K562 (cell line): ENCODE measurements at regions not wholly inside any gene's neighbourhood (a gene's known extent, or its start where the extent isn't known, plus 50 kb on each side); places are given as distances from the start of the nearest gene placed in this dataset.

Experiments
- BRF2 ChIP-seq: IDR thresholded peaks from 3 replicates; pipeline ENCODE4 v1.6.1; 2011; ENCODE audit warnings: borderline replicate concordance, mild to moderate bottlenecking; ENCODE audit not compliant: insufficient read length, insufficient read depth
- CGGBP1 ChIP-seq: fragments of 250-450 bp; sonication (Bioruptor Pico); IDR thresholded peaks from 2 replicates; pipeline ENCODE4 v1.9.0; 2021; ENCODE audit warnings: mild to moderate bottlenecking
- COPS2 ChIP-seq: fragments of 450-650 bp; conservative IDR thresholded peaks from 2 replicates; pipeline ENCODE4 v1.6.1; 2016; ENCODE audit warnings: mild to moderate bottlenecking, moderate library complexity
- DEAF1 ChIP-seq: fragments of 450-650 bp; formaldehyde crosslinking; IDR thresholded peaks from 2 replicates; pipeline ENCODE4 v1.4.0; 2020; ENCODE audit warnings: mild to moderate bottlenecking, moderate library complexity
- ELK3 ChIP-seq: fragments of 450-650 bp; formaldehyde crosslinking; IDR thresholded peaks from 2 replicates; pipeline ENCODE4 v1.4.0; 2020; ENCODE audit warnings: mild to moderate bottlenecking
- HMG20B ChIP-seq: fragments of 250-450 bp; sonication (Bioruptor Pico); IDR thresholded peaks from 2 replicates; pipeline ENCODE4 v1.5.0; 2021; ENCODE audit warnings: mild to moderate bottlenecking
- ID3 ChIP-seq, 2 experiments: fragments of 250-450 bp in 1 of 2; fragments of 450-650 bp in 1 of 2; sonication (Bioruptor Pico) in 1 of 2; IDR thresholded peaks; 2 replicates each; pipeline versions ENCODE4 v1.6.1 to v1.8.0; 2016 to 2021; ENCODE audit warnings: mild to moderate bottlenecking in 2 of 2, moderate library complexity in 2 of 2, missing compliant biosample characterization in 1 of 2, missing genetic modification characterization in 1 of 2
- L3MBTL2 ChIP-seq: fragments of 450-650 bp; IDR thresholded peaks from 2 replicates; pipeline ENCODE4 v1.6.1; 2016; ENCODE audit warnings: mild to moderate bottlenecking, moderate library complexity
- POLR3G ChIP-seq: IDR thresholded peaks from 2 replicates; pipeline ENCODE4 v1.6.1; 2011; ENCODE audit not compliant: insufficient read length, insufficient replicate concordance; ENCODE audit errors: extremely low read depth
- SMAD3 ChIP-seq: fragments of 450-650 bp; formaldehyde crosslinking; conservative IDR thresholded peaks from 2 replicates; pipeline ENCODE4 v1.4.0; 2020; ENCODE audit warnings: mild to moderate bottlenecking
- SOX6 ChIP-seq: fragments of 450-650 bp; IDR thresholded peaks from 2 replicates; pipeline ENCODE4 v1.6.1; 2014; ENCODE audit warnings: mild to moderate bottlenecking
- TFE3 ChIP-seq: fragments of 450-650 bp; formaldehyde crosslinking; IDR thresholded peaks from 2 replicates; pipeline ENCODE4 v1.4.0; 2020; ENCODE audit warnings: mild to moderate bottlenecking, mixed read lengths
- ZBTB49 ChIP-seq: sonication (generic); formaldehyde crosslinking; IDR thresholded peaks from 2 replicates; pipeline ENCODE4 v1.8.0; 2022; ENCODE audit warnings: missing genetic modification reagents, mild to moderate bottlenecking, borderline replicate concordance
- ZFP1 ChIP-seq: fragments of 450-650 bp; formaldehyde crosslinking; IDR thresholded peaks from 2 replicates; pipeline ENCODE4 v1.4.0; 2020; ENCODE audit warnings: mild to moderate bottlenecking, mixed read lengths
- ZNF23 ChIP-seq: fragments of 250-450 bp; sonication (Bioruptor Pico); IDR thresholded peaks from 2 replicates; pipeline ENCODE4 v1.4.0; 2020; ENCODE audit warnings: mild to moderate bottlenecking
- ZNF449 ChIP-seq: fragments of 250-450 bp; sonication (Bioruptor Pico); IDR thresholded peaks from 2 replicates; pipeline ENCODE4 v1.8.0; 2022; ENCODE audit warnings: moderate library complexity, mild to moderate bottlenecking, inconsistent platforms

- TF ChIP-seq DEAF1 (CRISPR knock-in tag) = no peak
- peak; percentile 18; the same call in 1 of the 2 replicates for TF ChIP-seq L3MBTL2
- no peak; the same call in 1 of the 2 replicates for TF ChIP-seq TFE3 (CRISPR knock-in tag)
- no peak for TF ChIP-seq ZBTB49 (CRISPR knock-in tag)
- no peak for TF ChIP-seq SOX6
- TF ChIP-seq SMAD3 (CRISPR knock-in tag) = no peak
- TF ChIP-seq ZNF449 (CRISPR knock-in tag) = no peak
- TF ChIP-seq CGGBP1 (CRISPR knock-in tag) = no peak
- no peak for TF ChIP-seq COPS2
- TF ChIP-seq ID3 (CRISPR knock-in tag; IDR thresholded peaks at IDR 0.05) = no peak
- no peak for TF ChIP-seq ID3 (tag; IDR thresholded peaks at IDR 0.05)
- TF ChIP-seq ELK3 = 0 out of 2 replicates have a peak, but pooled peaks have one; percentile 28
- no peak for TF ChIP-seq ZNF23 (CRISPR knock-in tag)
- no peak for TF ChIP-seq BRF2
- no peak for TF ChIP-seq ZFP1 (CRISPR knock-in tag)
- no peak for TF ChIP-seq HMG20B (CRISPR knock-in tag)
- no peak for TF ChIP-seq POLR3G
These were observed 228.6 kb upstream of the JARID2 start (continued) for GRCh38 chr6:15017261-15017660.
